Activated CD4-positive, CD25-positive, alpha-beta regulatory T cell treated with anti-CD3 and anti-CD28 coated beads, Interleukin-2, amount 50 U/mL, for 72 hours (primary cell): ENCODE measurements at regions not wholly inside any gene's neighbourhood (a gene's known extent, or its start where the extent isn't known, plus 50 kb on each side); places are given as distances from the start of the nearest gene placed in this dataset.

ENCODE experiments used
- DNase-seq: peaks from one replicate; pipeline ENCODE4 v3.0.0; 2021

- DNase-seq = no peak
Measured at GRCh38 chr22:47859881-47860525, 1097.6 kb downstream of the TBC1D22A start.

- no peak for DNase-seq
Measured at GRCh38 chr22:47858773-47859306, 1096.4 kb downstream of the TBC1D22A start.

GRCh38 chr22:47854680-47855079 lies 1092.2 kb downstream of the TBC1D22A start:
- no peak for DNase-seq

GRCh38 chr22:47854251-47854650 lies 1091.8 kb downstream of the TBC1D22A start:
- DNase-seq = no peak

GRCh38 chr22:47853750-47854149 lies 1091.3 kb downstream of the TBC1D22A start:
- no peak for DNase-seq

- no peak for DNase-seq
Measured at GRCh38 chr22:47851586-47851985, 1089.1 kb downstream of the TBC1D22A start.

GRCh38 chr22:47850644-47851151 lies 1088.2 kb downstream of the TBC1D22A start:
- no peak for DNase-seq

GRCh38 chr22:47849576-47849975 lies 1087.1 kb downstream of the TBC1D22A start:
- DNase-seq = no peak

- DNase-seq = no peak
Measured at GRCh38 chr22:47848184-47848920, 1085.9 kb downstream of the TBC1D22A start.

- DNase-seq = no peak
Measured at GRCh38 chr22:47847131-47847890, 1084.9 kb downstream of the TBC1D22A start.

GRCh38 chr22:47846206-47846605 lies 1083.8 kb downstream of the TBC1D22A start:
- no peak for DNase-seq

- DNase-seq = no peak
Measured at GRCh38 chr22:47842119-47842518, 1079.7 kb downstream of the TBC1D22A start.

GRCh38 chr22:47841156-47841555 lies 1078.7 kb downstream of the TBC1D22A start:
- no peak for DNase-seq

- DNase-seq = no peak
Measured at GRCh38 chr22:47839595-47840227, 1077.3 kb downstream of the TBC1D22A start.

- DNase-seq = no peak
Measured at GRCh38 chr22:47837703-47838102, 1075.3 kb downstream of the TBC1D22A start.

- no peak for DNase-seq
Measured at GRCh38 chr22:47836957-47837356, 1074.5 kb downstream of the TBC1D22A start.

- DNase-seq = no peak
Measured at GRCh38 chr22:47835726-47836125, 1073.3 kb downstream of the TBC1D22A start.

- DNase-seq = no peak
Measured at GRCh38 chr22:47826016-47826415, 1063.6 kb downstream of the TBC1D22A start.

GRCh38 chr22:47822422-47822821 lies 1060.0 kb downstream of the TBC1D22A start:
- no peak for DNase-seq

GRCh38 chr22:47818496-47818895 lies 1056.0 kb downstream of the TBC1D22A start:
- no peak for DNase-seq

- no peak for DNase-seq
Measured at GRCh38 chr22:47817380-47817779, 1054.9 kb downstream of the TBC1D22A start.

- DNase-seq = no peak
Measured at GRCh38 chr22:47816863-47817210, 1054.4 kb downstream of the TBC1D22A start.
